CD4-positive, alpha-beta T cell treated with Interleukin-15 for 4 hours (primary cell): ENCODE measurements at regions not wholly inside any gene's neighbourhood (a gene's known extent, or its start where the extent isn't known, plus 50 kb on each side); places are given as distances from the start of the nearest gene placed in this dataset.
"Not testable (repeated sequence)": the region's sequence is repeated elsewhere in the genome, so short reads cannot be mapped to it uniquely, and the experiment has no call there.

Experiments used
- DNase-seq: peaks from one replicate; pipeline ENCODE4 v3.0.0-alpha.2; 2020; ENCODE audit warnings: low spot score

DNA sequence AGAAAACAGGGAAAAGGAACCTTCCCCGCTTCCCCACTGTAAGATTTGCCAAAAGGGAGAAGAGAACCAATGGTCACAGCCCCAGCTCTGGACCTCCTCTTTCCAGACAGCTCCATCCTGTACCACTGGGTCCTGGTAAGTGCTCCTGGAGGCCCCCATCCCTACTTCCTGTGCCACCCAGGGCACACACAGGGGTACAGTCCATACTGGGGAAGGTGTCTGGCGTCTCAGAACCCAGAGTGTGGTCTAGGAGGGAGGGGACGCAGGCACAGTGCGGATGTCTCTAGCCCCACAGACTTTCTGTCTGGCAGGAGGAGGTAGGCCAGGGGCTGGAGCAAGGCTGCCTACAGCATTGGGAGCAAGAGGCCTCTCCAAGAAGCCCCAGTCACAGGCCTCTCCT lies 213.3 kb upstream of the IGFBP3 start:
- no peak for DNase-seq

DNA sequence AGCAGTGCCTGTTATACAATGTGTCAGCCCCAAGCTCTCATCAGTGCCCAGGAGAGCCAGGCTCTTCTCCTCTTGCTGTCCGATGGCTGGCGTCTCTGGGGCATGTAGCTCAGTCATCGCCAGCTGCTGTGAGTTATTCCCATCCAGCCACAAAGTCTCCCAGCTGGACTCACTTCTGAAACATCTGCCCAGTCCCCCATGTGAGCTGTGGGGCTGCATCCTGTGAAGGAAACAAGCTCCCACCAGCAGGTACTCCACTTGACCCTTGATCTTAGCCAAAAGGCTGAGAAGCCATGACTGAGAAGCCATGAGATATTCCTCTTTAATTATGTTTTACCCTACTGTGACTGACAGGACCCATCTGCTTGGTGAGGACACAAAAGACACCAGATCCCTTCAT lies 212.7 kb upstream of the IGFBP3 start:
- DNase-seq, result no peak

DNA sequence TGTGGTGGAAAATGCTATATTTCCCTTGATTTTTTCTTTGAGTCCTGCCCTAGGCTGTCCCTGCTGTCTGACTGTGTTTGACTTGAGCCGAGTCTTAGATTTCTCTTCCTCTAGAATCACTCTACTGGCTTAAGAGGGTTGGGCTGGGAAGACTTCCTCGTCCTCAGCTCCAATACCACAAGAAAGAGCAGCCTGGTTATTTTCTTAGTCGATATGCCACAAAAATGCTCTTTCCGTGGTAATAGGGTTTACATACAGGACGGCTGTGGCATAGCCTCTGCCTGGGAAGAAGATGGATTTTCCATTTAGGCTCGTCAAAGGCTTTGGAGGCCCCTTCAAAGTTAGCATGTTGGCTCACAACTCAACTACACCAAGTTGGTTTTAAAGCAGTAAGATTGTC lies 212.0 kb upstream of the IGFBP3 start:
- DNase-seq, result no peak

DNA sequence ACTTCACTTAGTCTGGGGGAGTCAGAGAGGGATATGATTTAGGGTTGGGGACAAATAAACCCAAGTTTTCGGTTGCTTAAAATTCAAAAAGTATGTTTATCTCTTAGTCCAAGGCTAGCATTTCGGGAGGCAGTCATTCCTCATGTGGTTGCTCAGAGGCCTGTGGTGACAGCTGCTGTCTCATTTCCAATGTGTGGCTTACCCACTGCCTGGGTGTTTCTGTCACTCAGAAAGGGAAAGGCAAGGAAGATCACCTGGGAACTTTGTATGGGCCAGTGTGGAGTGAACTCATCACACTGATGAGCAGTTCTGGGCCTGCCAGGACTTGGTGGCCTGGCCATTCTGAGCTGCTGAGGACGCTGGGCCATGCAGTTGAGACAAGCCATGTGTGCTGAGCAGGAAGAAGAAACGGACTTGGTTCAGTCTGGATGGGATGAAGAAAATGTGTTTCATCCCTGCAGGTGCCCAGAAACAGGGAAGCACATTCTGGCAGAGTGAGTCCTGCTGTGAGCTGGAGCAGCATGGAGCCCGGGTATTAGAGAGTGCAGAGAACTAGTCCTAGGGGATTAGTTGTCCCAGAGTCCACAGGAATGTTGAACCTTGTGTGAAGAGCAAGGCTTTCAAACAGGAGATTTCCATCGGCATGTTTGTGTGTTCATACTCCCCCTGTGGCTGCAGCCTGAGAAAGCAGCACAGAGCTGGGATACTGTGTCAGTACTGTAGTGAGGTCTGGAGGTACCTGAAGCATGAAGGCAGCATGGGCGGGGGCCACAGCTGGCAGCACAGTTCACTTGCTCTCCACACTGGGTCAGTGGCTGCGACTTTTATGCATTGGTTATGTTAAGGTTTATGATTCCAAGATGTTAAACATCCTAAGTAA lies 211.1 kb upstream of the IGFBP3 start:
- no peak for DNase-seq

DNA sequence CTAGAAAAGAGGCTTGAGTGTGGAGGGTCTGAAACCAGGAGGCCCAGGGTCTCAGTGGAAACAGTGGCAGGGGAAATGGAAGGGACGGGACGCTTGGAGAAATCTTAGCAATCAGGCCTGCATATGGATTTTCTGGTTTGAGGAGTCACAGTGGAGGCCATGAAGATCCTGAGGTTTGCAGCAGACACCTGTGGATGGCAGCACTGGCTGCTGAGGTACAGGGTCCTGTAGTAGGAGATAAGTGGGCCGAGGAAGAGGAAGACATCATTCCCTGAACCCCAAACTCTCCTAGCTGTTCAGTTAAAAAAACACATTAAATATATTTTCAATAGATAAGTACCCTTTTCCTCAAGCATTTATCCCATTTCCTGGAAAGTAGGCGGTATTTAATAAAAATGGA lies 208.8 kb upstream of the IGFBP3 start:
- no peak for DNase-seq

DNA sequence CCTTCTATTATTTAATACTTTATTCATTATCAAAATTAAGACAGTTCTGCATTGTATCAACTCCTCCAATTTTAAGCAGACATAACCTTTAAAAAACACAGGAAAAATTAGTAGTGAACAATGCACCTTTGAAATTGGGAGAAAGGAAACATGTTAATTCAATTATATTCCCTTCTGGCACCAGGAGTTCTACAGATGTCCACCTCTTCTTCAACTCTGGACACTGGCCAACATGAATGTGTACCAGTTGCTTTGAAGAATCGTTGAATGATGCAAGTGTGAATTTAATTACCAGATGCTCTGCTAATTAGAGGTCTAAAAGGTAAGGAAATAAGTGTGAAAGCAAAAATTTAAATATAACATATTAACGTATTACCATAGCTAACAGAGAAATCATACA lies 206.7 kb upstream of the IGFBP3 start:
- DNase-seq, result no peak

DNA sequence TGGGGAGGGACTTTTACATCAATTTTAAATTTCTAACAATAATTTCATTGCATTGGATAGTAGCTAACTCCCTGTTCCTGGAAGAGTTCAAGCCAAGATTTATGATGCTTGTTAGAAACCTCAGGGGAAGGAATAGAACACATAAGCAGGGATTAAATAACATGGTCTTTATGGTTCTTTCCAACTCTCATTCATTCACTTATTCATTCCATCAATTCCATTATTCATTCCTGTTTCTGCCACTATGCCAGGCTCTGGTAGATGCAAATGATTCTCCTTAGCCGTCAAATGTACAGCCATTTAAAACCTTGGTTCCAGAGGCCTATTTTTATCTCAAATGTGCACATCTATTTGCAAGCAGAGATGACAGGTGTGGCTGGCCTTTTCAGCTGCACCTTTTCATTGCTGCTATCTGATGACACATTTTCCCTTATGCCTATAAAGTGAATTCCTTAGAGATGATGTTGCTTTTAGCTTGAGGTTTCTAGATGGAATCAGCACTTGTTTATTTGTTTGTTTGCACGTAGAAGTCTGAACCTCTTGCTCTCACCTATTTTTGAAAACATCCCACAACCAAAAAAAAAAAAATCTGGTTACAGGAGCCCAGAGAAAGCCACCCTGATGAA lies 205.7 kb upstream of the IGFBP3 start:
- DNase-seq, result no peak

DNA sequence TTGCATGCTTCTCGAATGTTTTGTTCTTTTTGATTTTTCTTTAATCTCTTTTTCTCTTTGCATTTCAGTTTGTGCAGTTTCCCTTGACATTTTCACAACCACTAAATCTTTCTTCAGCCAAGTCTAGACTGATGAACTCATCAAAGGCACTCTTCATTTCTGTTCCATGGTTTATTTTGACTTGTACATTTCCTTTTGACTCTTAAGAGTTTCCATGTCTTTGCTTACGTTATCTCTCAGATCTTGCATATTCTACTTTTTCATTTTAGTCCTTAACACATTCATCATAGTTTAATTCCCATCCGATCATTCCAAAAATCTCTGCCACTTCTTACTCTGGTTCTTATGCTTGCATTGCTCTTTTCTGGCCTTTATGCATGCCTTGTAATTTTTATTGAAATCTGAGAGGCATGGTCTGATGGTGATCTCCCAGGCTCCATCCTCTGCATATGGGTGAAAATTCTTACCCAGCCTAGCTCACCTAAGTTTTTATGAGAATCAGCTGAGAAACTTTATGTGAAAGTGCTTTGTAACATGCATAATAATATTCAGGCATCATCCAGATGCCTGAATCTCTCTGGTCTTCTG lies 202.8 kb upstream of the IGFBP3 start:
- DNase-seq, result no peak

DNA sequence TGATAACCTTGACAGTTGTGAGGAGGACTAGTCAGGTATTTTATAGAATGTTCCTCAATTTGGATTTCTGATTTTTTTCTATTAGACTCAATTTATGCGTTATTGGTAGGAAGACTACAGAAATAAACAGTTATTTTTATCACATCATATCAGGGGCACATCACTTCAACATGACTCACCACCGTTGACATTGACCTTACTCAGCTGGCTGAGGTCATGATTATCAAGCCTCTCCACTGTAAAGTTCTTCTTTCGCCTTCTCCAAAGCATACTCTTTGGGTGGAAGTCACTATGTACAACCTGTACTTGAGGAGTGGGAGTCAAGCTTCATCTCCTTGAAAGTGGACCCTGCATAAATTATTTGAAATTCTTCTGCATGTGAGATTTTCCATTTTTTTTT lies 194.3 kb upstream of the IGFBP3 start:
- no peak for DNase-seq

DNA sequence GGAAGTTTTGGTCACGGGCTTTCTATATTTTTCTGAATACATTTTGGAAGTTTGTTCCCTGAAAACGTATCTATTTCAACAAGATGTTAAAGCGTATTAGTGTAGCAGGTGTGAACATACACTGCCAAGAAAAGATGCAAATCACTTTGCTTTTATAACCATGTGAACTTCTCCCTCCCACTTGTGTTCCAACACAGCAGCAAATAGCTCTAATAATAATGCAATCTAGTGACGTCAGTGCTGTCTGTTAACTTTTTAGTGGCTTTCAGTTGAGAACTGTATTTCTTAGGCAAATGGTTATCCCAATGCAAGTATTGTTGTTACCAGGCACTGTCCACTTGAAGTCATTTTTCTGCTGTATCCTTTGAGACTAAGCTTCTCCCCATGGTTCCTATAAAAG lies 188.4 kb upstream of the IGFBP3 start:
- no peak for DNase-seq

DNA sequence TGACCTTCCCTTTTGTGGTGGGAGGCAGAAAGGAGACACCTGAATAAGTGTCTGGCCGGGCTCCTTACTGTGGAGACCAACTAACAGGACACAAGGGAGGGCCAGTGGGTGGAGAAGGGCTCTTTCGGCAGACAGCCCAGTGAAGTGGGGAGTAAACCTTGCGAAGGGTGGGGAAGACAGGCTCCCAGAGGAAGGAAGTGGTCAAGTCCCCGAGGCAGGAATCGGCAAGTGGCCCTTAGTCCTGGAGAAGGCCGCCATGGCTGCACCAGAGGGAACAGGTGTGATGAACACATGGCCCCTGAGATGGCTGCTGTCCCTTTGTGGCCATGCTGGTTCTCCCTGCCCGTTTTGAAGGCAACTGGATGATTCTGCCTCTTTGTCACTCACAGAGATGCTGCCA lies 187.2 kb upstream of the IGFBP3 start:
- no peak for DNase-seq

DNA sequence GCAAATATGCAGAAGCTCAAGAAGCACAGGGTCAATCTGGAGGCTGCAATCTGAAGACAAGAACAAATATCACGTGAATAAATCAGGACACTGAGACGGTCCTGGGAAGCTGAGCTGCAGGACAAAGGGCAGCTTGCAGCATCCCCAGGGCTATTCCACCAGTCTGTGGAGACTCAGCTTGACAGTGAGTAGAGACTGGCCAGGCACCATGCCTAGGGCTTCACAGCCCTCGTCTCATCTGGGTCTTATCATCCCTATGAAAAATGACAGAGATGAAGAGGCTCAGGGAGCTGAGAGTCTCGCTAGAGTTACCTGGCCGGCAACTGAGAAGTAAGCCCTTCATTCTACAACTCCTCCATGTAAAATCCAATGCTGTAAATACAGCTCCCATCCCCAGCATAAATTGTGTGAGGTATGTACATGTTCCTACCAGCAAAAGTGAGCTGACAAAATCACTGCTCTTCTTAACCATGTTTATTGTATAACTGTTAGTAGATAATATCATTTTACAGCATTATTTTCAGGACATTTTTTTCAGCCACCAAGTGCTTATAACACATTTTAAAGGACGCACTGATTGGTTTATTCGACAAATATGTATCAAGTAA lies 186.6 kb upstream of the IGFBP3 start:
- DNase-seq, result no peak

DNA sequence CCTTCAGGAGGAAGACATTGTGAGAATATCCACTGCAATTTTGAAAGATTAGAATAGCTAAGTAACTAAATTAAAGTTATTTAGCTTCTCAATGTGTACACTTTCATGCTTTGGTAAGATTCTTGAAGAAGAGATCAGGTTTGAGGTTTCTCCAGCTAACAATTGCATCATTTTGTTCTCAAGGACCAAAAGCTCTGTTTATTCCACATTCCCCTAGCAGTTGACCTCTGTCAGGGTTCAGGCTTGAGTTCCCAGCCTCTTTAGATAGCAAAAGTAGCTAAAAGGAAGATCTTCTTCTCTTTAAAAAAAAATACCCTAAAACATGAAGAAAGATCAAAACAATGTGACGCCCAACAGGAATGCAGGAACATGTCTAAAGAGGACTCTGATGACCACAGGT lies 179.4 kb upstream of the IGFBP3 start:
- no peak for DNase-seq

DNA sequence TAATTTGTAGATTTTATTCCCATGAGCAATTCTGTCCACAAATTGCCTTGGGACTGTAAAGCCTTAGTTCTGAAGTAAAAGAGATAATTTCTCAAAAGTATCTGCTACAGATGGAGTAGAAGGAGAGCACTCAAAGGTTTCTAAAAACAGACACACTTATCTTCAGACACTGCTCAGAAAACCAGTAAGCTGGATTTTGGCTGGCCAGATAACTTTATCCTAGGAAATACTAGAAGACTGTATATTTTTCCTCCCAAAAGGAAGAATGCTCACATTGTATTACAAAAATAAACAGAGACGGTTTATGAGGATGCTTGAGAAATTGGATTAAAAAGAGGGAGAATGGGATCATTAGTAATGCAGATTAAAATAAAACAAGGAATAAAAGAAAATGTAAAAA lies 178.0 kb upstream of the IGFBP3 start:
- DNase-seq, result no peak

DNA sequence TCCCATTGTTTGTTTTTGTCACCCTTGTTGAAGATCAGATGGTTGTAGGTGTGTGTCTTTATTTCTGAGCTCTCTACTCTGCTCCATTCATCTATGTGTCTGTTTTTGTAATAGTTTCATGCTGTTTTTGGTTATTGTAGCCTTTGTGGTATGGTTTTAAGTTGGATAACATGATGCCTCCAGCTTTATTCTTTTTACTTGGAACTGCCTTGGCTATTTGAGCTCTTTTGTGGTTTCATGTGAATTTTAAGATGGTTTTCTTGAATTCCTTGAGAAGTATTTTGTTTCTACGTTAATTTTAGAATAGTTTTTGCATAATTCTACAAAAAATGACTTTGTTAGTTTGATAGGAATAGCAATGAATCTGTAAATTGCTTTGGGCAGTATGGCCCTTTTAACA lies 170.0 kb upstream of the IGFBP3 start:
- no peak for DNase-seq

DNA sequence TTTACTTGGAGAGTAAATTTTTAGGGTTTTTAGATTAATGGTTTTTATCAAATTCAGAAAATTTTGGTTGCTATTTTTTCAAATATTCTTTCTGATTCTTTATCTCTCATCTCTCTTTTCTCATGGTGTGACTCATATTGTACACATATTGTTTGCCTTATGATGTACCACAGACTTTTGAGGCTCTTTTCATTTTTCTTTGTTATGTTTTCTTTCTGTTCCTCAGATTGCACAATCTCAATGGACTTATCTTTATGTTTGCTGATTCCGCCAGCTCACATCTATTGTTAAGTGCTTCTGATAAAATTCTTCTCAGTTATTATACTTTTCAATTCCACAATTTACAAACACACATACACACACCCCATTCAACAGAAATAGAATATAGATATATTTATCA lies 168.2 kb upstream of the IGFBP3 start:
- DNase-seq, result no peak

DNA sequence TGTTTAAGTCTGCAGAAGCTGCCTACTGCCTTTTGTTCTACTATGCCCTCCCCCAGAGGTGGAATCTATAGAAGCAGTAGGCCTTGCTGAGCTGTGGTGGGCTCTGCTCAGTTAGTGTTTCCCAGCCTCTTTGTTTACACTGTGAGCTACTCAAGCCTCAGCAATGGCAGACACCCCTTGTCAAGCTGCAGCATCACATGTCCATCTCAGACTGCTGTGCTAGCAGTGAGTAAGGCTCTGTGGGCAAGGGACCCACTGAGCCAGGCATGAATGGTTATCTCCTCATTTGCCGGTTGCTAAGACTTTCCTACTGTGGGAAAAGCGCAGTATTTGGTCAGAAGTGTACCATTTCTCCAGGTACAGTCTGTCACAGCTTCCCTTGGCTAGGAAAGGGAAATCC lies 167.4 kb upstream of the IGFBP3 start:
- not testable (repeated sequence) for DNase-seq

DNA sequence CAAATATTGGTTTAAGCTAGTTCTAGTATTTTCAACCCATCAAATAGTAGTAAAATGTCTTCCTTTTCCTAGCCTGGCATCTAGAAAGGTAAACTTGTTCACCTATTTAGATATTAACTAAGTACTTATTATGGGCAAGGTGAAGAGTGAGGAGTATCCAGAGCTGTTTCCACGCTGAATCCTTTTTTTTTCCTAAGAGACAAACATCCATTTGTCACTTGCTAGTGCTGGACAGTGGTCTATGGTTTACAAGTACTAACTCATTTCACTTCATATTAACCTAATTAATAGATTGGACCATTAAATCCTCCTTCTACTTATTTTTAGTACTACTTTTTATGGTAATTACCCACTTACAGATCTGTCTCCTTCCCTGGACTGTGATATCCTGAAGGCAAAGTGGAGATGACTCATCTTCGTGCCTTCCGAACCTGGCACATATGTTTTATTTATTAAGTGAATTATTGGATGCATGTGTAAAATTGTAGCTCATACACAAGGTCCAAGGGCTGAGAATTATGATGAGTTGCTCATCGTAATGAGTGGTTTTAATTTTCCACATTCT lies 159.6 kb upstream of the IGFBP3 start:
- no peak for DNase-seq

DNA sequence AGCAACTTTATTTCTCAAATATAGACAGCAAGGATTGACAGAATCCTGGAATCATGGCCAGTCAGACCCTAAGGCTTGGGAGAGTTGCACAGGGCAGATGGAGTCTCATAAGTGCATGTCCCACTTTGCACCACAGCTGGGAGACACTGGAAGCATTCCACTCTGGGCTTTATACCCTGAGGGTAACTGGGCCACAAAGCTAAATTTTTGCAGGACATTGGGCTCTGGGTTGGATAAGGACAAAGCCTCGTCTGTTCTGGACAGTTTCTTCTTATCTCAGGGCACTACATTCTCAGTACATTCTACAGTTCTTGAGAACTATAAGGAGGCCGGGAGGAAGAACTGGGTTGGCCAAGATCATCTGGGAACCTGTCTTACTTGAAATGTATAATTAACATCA lies 158.3 kb upstream of the IGFBP3 start:
- DNase-seq, result no peak

DNA sequence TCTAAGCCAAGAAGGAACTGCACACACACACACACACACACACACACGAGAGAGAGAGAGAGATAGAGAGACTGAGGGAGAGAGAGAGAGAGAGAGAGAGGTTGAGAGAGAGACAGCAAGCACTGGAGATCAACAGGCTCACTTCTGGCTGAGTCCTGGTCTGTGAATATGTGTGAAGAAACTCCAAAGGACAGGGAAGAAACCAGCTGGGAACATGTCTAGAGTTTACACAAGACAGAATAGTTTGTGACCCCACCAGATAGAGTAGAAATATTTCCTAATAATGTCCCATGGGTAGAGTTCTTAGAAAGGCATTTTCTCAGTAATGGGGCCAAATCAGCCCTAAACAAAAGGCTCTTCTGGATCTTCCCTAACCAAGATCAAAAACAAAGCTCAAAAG lies 155.5 kb upstream of the IGFBP3 start:
- DNase-seq, result no peak

DNA sequence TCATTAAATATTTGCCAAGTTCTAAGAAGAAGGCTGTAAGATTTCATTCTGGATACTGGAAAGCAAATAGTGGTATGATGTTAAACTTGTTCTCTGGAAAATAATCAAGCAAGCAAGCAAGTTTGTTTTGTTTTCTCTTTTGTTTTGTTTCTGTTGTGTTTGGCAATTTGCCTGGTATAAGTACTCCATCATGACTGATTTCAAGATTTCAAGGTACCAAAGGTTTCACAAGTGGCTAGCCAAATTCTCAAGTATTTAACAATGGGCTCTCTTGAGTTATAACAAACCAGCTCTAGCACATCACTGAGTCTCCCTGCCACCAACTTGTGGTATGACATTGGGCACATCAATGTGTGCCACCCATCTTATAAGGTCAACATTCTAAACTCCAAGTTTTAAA lies 151.7 kb upstream of the IGFBP3 start:
- DNase-seq, result no peak

DNA sequence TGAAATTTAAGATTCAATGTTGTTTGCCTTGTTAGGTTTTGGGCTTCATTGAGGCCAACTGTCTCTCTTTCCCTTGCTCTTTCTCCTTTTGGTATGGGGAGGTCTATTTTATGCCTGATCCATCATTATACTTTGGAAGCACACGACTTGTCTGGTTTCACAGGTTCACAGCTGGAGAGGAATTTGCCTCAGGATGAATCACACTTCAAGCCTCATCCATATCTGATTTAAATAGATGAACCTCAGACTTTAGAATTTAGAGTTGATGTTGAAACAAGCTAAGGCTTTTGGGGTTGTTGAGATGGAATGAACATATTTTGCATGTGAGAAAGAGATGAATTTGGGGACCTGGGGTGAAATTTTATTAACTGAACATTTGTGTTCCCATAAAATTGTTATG lies 150.5 kb upstream of the IGFBP3 start:
- no peak for DNase-seq

DNA sequence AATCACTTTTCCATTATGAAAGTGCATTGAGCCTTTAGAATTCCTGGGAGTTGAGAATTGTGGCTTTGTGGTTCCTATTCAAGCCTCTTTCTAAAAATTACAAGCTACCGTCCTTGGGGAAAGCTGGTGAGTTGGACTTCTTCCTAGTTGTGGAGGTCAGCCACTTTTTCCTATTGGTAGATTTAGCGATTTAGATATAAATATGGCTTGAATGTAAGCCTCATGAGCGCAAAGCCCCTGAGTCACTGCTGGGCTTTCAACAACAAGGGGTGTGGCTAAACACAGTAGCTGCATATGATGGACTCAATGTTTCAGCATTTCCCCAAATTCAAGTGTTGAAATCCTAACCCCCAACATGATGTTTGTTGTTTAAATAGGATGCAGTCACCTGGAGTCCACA lies 150.0 kb upstream of the IGFBP3 start:
- DNase-seq, result no peak
